H9 (cell line): ENCODE measurements at regions not wholly inside any gene's neighbourhood (a gene's known extent, or its start where the extent isn't known, plus 50 kb on each side); places are given as distances from the start of the nearest gene placed in this dataset.

Source experiments
- DNase-seq: peaks from one replicate; pipeline ENCODE4 v3.0.0-alpha.2; 2017
- H2AFZ ChIP-seq: one replicate; pipeline ENCODE4 v1.6.1; 2013; ENCODE audit warnings: mild to moderate bottlenecking, low read length, control low read depth, moderate library complexity
- H2AK5ac ChIP-seq: 2 replicates; pipeline ENCODE4 v1.6.1; 2013; ENCODE audit warnings: low read length, control low read depth, mixed read lengths; ENCODE audit not compliant: insufficient read length
- H2BK120ac ChIP-seq: one replicate; pipeline ENCODE4 v1.6.1; 2013; ENCODE audit warnings: low read depth, mild to moderate bottlenecking, low read length, control low read depth, inconsistent platforms; ENCODE audit not compliant: poor library complexity, severe bottlenecking
- H2BK12ac ChIP-seq: 2 replicates; pipeline ENCODE4 v1.6.1; 2013; ENCODE audit warnings: low read length, control low read depth, mixed read lengths, low read depth; ENCODE audit not compliant: insufficient read length
- H2BK15ac ChIP-seq: 2 replicates; pipeline ENCODE4 v1.6.1; 2013; ENCODE audit warnings: low read depth, low read length, control low read depth
- H2BK20ac ChIP-seq: one replicate; pipeline ENCODE4 v1.6.1; 2013; ENCODE audit warnings: low read depth, mild to moderate bottlenecking, low read length, control low read depth, inconsistent platforms; ENCODE audit not compliant: poor library complexity, severe bottlenecking
- H2BK5ac ChIP-seq: 2 replicates; pipeline ENCODE4 v1.6.1; 2013; ENCODE audit warnings: low read length, control low read depth, mixed read lengths; ENCODE audit not compliant: insufficient read length
- H3K14ac ChIP-seq: 2 replicates; pipeline ENCODE4 v1.6.1; 2013; ENCODE audit warnings: low read length, control low read depth; ENCODE audit not compliant: insufficient read depth
- H3K18ac ChIP-seq: 2 replicates; pipeline ENCODE4 v1.6.1; 2013; ENCODE audit warnings: low read depth, mild to moderate bottlenecking, mixed read lengths, low read length, control low read depth; ENCODE audit not compliant: insufficient read length
- H3K23ac ChIP-seq: 2 replicates; pipeline ENCODE4 v1.6.1; 2013; ENCODE audit warnings: low read length, control low read depth, mixed read lengths, low read depth; ENCODE audit not compliant: insufficient read length
- H3K23me2 ChIP-seq: 2 replicates; pipeline ENCODE4 v1.6.1; 2013; ENCODE audit warnings: low read depth, mild to moderate bottlenecking, mixed read lengths, low read length, control low read depth; ENCODE audit not compliant: insufficient read length, poor library complexity, severe bottlenecking
- H3K27ac ChIP-seq: 2 replicates; pipeline ENCODE4 v1.5.1; 2013; ENCODE audit warnings: low read length, control low read depth, mixed read lengths, low read depth; ENCODE audit not compliant: insufficient read length
- H3K27me3 ChIP-seq: 2 replicates; pipeline ENCODE4 v1.6.1; 2013; ENCODE audit warnings: low read length, control low read depth, inconsistent platforms; ENCODE audit not compliant: insufficient read depth
- H3K4ac ChIP-seq: 2 replicates; pipeline ENCODE4 v1.6.1; 2013; ENCODE audit warnings: low read depth, mild to moderate bottlenecking, control low read depth, inconsistent platforms, low read length, moderate library complexity
- H3K4me1 ChIP-seq: 2 replicates; pipeline ENCODE4 v1.6.1; 2013; ENCODE audit warnings: low read length, control low read depth, inconsistent platforms; ENCODE audit not compliant: insufficient read depth
- H3K4me2 ChIP-seq: 2 replicates; pipeline ENCODE4 v1.6.1; 2013; ENCODE audit warnings: low read length, control low read depth, mixed read lengths; ENCODE audit not compliant: insufficient read length, insufficient read depth
- H3K56ac ChIP-seq: 2 replicates; pipeline ENCODE4 v1.6.1; 2013; ENCODE audit warnings: low read depth, mild to moderate bottlenecking, mixed read lengths, low read length, control low read depth; ENCODE audit not compliant: insufficient read length
- H3K79me1 ChIP-seq: 2 replicates; pipeline ENCODE4 v1.6.1; 2013; ENCODE audit warnings: low read depth, mild to moderate bottlenecking, moderate library complexity, low read length, control low read depth, inconsistent platforms; ENCODE audit not compliant: insufficient read depth, poor library complexity, severe bottlenecking
- H3K79me2 ChIP-seq: 2 replicates; pipeline ENCODE4 v1.6.1; 2013; ENCODE audit warnings: low read length, control low read depth, inconsistent platforms; ENCODE audit not compliant: insufficient read depth
- H3K9ac ChIP-seq: 2 replicates; pipeline ENCODE4 v1.6.1; 2013; ENCODE audit warnings: low read length, control low read depth, mixed read lengths; ENCODE audit not compliant: insufficient read length; ENCODE audit errors: extremely low read depth
- H3K9me3 ChIP-seq: one replicate; pipeline ENCODE4 v1.6.1; 2013; ENCODE audit warnings: low read depth, low read length, inconsistent platforms; ENCODE audit not compliant: control insufficient read depth
- H3T11ph ChIP-seq: one replicate; pipeline ENCODE4 v1.6.1; 2013; ENCODE audit warnings: mild to moderate bottlenecking, low read length, control low read depth, inconsistent platforms
- H4K20me1 ChIP-seq: one replicate; pipeline ENCODE4 v1.6.1; 2013; ENCODE audit not compliant: control insufficient read depth, insufficient read length, insufficient read depth
- H4K5ac ChIP-seq: 2 replicates; pipeline ENCODE4 v1.6.1; 2013; ENCODE audit warnings: low read depth, mild to moderate bottlenecking, mixed read lengths, low read length, control low read depth; ENCODE audit not compliant: insufficient read length
- H4K8ac ChIP-seq: replicated peaks from 2 replicates; pipeline ENCODE4 v1.6.1; 2013; ENCODE audit warnings: low read length, control low read depth, mixed read lengths, low read depth; ENCODE audit not compliant: insufficient read length
- H4K91ac ChIP-seq: 2 replicates; pipeline ENCODE4 v1.6.1; 2013; ENCODE audit warnings: low read depth, mild to moderate bottlenecking, moderate library complexity, mixed read lengths, low read length, control low read depth; ENCODE audit not compliant: insufficient read length
- H3K27ac Mint-ChIP-seq, 3 experiments: 2 replicates in 2 of 3; 3 replicates in 1 of 3; pipeline ENCODE4 v1.8.0; 2020 to 2021; ENCODE audit warnings: mixed read lengths in 3 of 3, mild to moderate bottlenecking in 1 of 3, moderate library complexity in 1 of 3
- H3K27me3 Mint-ChIP-seq: 2 replicates; pipeline ENCODE4 v1.8.0; 2021; ENCODE audit warnings: low read depth, mild to moderate bottlenecking, moderate library complexity, mixed read lengths
- H3K36me3 Mint-ChIP-seq, 3 experiments: 2 replicates in 2 of 3; 3 replicates in 1 of 3; pipeline ENCODE4 v1.8.0; 2020 to 2021; ENCODE audit warnings: low read depth in 3 of 3, mixed read lengths in 3 of 3; ENCODE audit not compliant: insufficient read depth in 1 of 3
- H3K4me1 Mint-ChIP-seq, 2 experiments: 2 replicates each; pipeline ENCODE4 v1.8.0; 2020; ENCODE audit warnings: mixed read lengths in 2 of 2
- H3K4me3 Mint-ChIP-seq, 2 experiments: 2 replicates in 1 of 2; 3 replicates in 1 of 2; pipeline ENCODE4 v1.8.0; 2020 to 2021; ENCODE audit warnings: mild to moderate bottlenecking in 2 of 2, mixed read lengths in 2 of 2, moderate library complexity in 1 of 2
- H3K9me3 Mint-ChIP-seq, 2 experiments: 2 replicates in 1 of 2; 3 replicates in 1 of 2; pipeline ENCODE4 v1.8.0; 2020; ENCODE audit warnings: mild to moderate bottlenecking in 2 of 2, mixed read lengths in 2 of 2, moderate library complexity in 1 of 2
- WGBS: extraction: QIAGEN DNeasy Blood & Tissue Kit; methylation state at CpG from one replicate; pipeline ENCODE4 v1.1.7; 2013; ENCODE audit warnings: missing lambda C conversion rate, low lambda C conversion rate, mixed read lengths; ENCODE audit not compliant: insufficient read length; ENCODE audit errors: extremely low coverage; 5-methylcytosine and 5-hydroxymethylcytosine counted together
- TF ChIP-seq, protein P1 (sequence below): fragments of 200-600 bp; sonication (generic); conservative IDR thresholded peaks from 3 replicates; pipeline ENCODE4 v1.8.0; 2021; ENCODE audit warnings: antibody characterized with exemption, mild to moderate bottlenecking

DNA sequence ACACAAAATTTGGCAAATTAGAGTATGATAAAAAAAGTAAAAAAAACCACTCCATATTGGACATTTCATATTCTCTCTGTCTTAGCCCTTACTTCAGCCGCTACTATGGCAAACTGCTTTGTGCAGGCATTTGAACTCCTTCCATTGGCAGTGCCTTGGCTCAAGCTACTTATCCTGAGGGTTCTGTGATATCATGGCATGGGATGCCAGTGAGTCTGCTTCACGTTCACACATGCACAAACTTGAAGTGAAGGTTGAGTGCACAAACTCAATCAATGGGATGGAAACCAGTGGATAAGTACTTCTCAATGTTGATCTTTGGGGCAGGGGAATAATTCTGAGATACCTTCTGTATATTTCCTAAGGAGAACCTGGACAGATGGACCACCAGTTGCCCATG lies 117.2 kb downstream of the IL20RB start:
- H4K20me1 ChIP-seq = no peaks in the 10 kb centered on the region
- H4K5ac ChIP-seq = no peak overlapping the region
- DNase-seq = no peak

More for the DNA sequence above, 117.2 kb downstream of the IL20RB start:
- Histone ChIP-seq H3K14ac (no peak overlapping the region), H2AK5ac (no peak overlapping the region), H3K9me3 (no peaks in the 10 kb centered on the region), H4K91ac (no peak overlapping the region), H2BK120ac (no peak overlapping the region), H3K56ac (no peak overlapping the region), H3K4ac (no peak overlapping the region), H3K79me1 (no peaks in the 10 kb centered on the region), H3K23me2 (no peaks in the 10 kb centered on the region), H3T11ph (no peak overlapping the region), H3K23ac (peak overlapping the region; percentile 86), H3K79me2 (no peaks in the 10 kb centered on the region), H4K8ac (no peak overlapping the region), H3K27ac (no peak overlapping the region), H2BK15ac (no peak overlapping the region), H2BK12ac (no peak overlapping the region), H2BK5ac (no peak overlapping the region), H3K9ac (no peak overlapping the region), H3K4me1 (no peaks in the 10 kb centered on the region), H2BK20ac (no peak overlapping the region), H3K27me3 (no peaks in the 10 kb centered on the region), H3K4me2 (no peak overlapping the region), H2AFZ (no peak overlapping the region), H3K18ac (no peak overlapping the region)
- WGBS = no CpG with 5 or more reads among the region's 2 CpGs
- Mint-ChIP-seq H3K4me1 (no peaks in the 10 kb centered on the region), H3K9me3 (no peaks in the 10 kb centered on the region), H3K27me3 (peaks cover 9% of the 10 kb centered on the region), H3K4me3 (no peak overlapping the region), H3K27ac (no peak overlapping the region), H3K36me3 (no peaks in the 10 kb centered on the region)
- TF ChIP-seq, protein P1, sequence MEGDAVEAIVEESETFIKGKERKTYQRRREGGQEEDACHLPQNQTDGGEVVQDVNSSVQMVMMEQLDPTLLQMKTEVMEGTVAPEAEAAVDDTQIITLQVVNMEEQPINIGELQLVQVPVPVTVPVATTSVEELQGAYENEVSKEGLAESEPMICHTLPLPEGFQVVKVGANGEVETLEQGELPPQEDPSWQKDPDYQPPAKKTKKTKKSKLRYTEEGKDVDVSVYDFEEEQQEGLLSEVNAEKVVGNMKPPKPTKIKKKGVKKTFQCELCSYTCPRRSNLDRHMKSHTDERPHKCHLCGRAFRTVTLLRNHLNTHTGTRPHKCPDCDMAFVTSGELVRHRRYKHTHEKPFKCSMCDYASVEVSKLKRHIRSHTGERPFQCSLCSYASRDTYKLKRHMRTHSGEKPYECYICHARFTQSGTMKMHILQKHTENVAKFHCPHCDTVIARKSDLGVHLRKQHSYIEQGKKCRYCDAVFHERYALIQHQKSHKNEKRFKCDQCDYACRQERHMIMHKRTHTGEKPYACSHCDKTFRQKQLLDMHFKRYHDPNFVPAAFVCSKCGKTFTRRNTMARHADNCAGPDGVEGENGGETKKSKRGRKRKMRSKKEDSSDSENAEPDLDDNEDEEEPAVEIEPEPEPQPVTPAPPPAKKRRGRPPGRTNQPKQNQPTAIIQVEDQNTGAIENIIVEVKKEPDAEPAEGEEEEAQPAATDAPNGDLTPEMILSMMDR = no peak
